WERI-Rb-1 (cell line): ENCODE measurements at regions not wholly inside any gene's neighbourhood (a gene's known extent, or its start where the extent isn't known, plus 50 kb on each side); places are given as distances from the start of the nearest gene placed in this dataset.

ENCODE experiments used
- DNase-seq: peaks from one replicate; pipeline ENCODE4 v3.0.0-alpha.2; 2020
- H3K27ac ChIP-seq: fragments of 250-450 bp; sonication (Bioruptor Pico); 2 replicates; pipeline ENCODE4 v1.5.1; 2020; ENCODE audit warnings: mild to moderate bottlenecking, moderate library complexity
- H3K27me3 ChIP-seq: fragments of 250-450 bp; sonication (Bioruptor Pico); 2 replicates; pipeline ENCODE4 v1.5.1; 2021; ENCODE audit warnings: mild to moderate bottlenecking, low read depth, moderate library complexity; ENCODE audit not compliant: insufficient read depth, severe bottlenecking
- H3K36me3 ChIP-seq: fragments of 250-450 bp; sonication (Bioruptor Pico); 2 replicates; pipeline ENCODE4 v1.5.1; 2020; ENCODE audit warnings: mild to moderate bottlenecking, moderate library complexity
- H3K4me3 ChIP-seq: 2 replicates; pipeline ENCODE4 v1.5.1; 2011; ENCODE audit warnings: low read depth, mild to moderate bottlenecking, control low read depth, low read length
- H3K9me3 ChIP-seq: fragments of 250-450 bp; sonication (Bioruptor Pico); 2 replicates; pipeline ENCODE4 v1.5.1; 2021; ENCODE audit warnings: mild to moderate bottlenecking, moderate library complexity; ENCODE audit not compliant: severe bottlenecking
- CTCF ChIP-seq: IDR thresholded peaks from 2 replicates; pipeline ENCODE4 v1.5.1; 2011; ENCODE audit warnings: low read depth, mild to moderate bottlenecking, control low read depth, inconsistent platforms, low read length

- Histone ChIP-seq H3K36me3 (no peaks in the 10 kb centered on the region), H3K4me3 (no peak overlapping the region), H3K27me3 (peaks cover 38% of the 10 kb centered on the region), H3K27ac (no peak overlapping the region), H3K9me3 (no peaks in the 10 kb centered on the region)
- no peak for DNase-seq
- TF ChIP-seq CTCF = no peak
Measured at GRCh38 chr5:35457912-35458823, 159.5 kb upstream of the SPEF2 start.

- no peaks in the 10 kb centered on the region for H3K9me3 ChIP-seq
- H3K36me3 ChIP-seq = no peaks in the 10 kb centered on the region
- H3K4me3 ChIP-seq = no peak overlapping the region
- peaks cover 31% of the 10 kb centered on the region for H3K27me3 ChIP-seq
- no peak for TF ChIP-seq CTCF
- H3K27ac ChIP-seq = no peak overlapping the region
- DNase-seq = no peak
Measured at GRCh38 chr5:35456506-35456905, 161.2 kb upstream of the SPEF2 start.

- no peak for DNase-seq
- TF ChIP-seq CTCF = no peak
- H3K27me3 ChIP-seq = peaks cover 19% of the 10 kb centered on the region
- peaks cover 5% of the 10 kb centered on the region for H3K9me3 ChIP-seq
- no peak overlapping the region for H3K27ac ChIP-seq
- H3K36me3 ChIP-seq = no peaks in the 10 kb centered on the region
- no peak overlapping the region for H3K4me3 ChIP-seq
Measured at GRCh38 chr5:35454011-35454525, 163.6 kb upstream of the SPEF2 start.

GRCh38 chr5:35443803-35444595 is 173.7 kb upstream of the SPEF2 start:
- TF ChIP-seq CTCF = no peak
- H3K36me3 ChIP-seq = no peaks in the 10 kb centered on the region
- DNase-seq = no peak
- no peak overlapping the region for H3K27ac ChIP-seq
- H3K27me3 ChIP-seq = peaks cover 32% of the 10 kb centered on the region
- H3K4me3 ChIP-seq = no peak overlapping the region
- no peaks in the 10 kb centered on the region for H3K9me3 ChIP-seq

GRCh38 chr5:35442885-35443639 is 174.6 kb upstream of the SPEF2 start:
- DNase-seq = no peak
- Histone ChIP-seq H3K27ac (no peak overlapping the region), H3K4me3 (no peak overlapping the region), H3K36me3 (no peaks in the 10 kb centered on the region), H3K27me3 (peaks cover 38% of the 10 kb centered on the region), H3K9me3 (no peaks in the 10 kb centered on the region)
- no peak for TF ChIP-seq CTCF
